GM23338 (cell line): ENCODE measurements at regions not wholly inside any gene's neighbourhood (a gene's known extent, or its start where the extent isn't known, plus 50 kb on each side); places are given as distances from the start of the nearest gene placed in this dataset.

ENCODE experiments used
- ATAC-seq: fragments of 200-7000 bp; cut with Tn5 transposase; 3 replicates; pipeline ENCODE4 v1.9.1; 2020
- DNase-seq: peaks from one replicate; pipeline ENCODE4 v3.0.0-alpha.2; 2015; ENCODE audit warnings: low spot score
- H2AFZ ChIP-seq: fragments of 200-600 bp; sonication (generic); 2 replicates; pipeline ENCODE4 v1.8.0; 2016; ENCODE audit warnings: antibody characterized with exemption, mild to moderate bottlenecking, moderate library complexity
- H3F3A ChIP-seq: fragments of 200-600 bp; sonication (generic); replicated peaks from 2 replicates; pipeline ENCODE4 v1.8.0; 2017; ENCODE audit warnings: antibody characterized with exemption, mixed run types, low read depth
- H3K27ac ChIP-seq: fragments of 200-600 bp; sonication (generic); 2 replicates; pipeline ENCODE4 v1.6.1; 2016; ENCODE audit warnings: low read depth
- H3K27me3 ChIP-seq: fragments of 200-600 bp; sonication (generic); 2 replicates; pipeline ENCODE4 v1.8.0; 2016; ENCODE audit warnings: mild to moderate bottlenecking, mixed run types, moderate library complexity; ENCODE audit not compliant: insufficient read depth
- H3K36me3 ChIP-seq: fragments of 200-600 bp; sonication (generic); 2 replicates; pipeline ENCODE4 v1.8.0; 2016; ENCODE audit warnings: mild to moderate bottlenecking; ENCODE audit not compliant: insufficient read depth
- H3K4me1 ChIP-seq: fragments of 200-600 bp; sonication (generic); 2 replicates; pipeline ENCODE4 v1.8.0; 2016; ENCODE audit warnings: mild to moderate bottlenecking, moderate library complexity; ENCODE audit not compliant: insufficient read depth
- H3K4me2 ChIP-seq: fragments of 200-600 bp; sonication (generic); 2 replicates; pipeline ENCODE4 v1.7.1; 2017; ENCODE audit warnings: mixed run types
- H3K4me3 ChIP-seq: fragments of 200-600 bp; sonication (generic); 2 replicates; pipeline ENCODE4 v1.6.1; 2016; ENCODE audit warnings: mixed run types
- H3K79me2 ChIP-seq: fragments of 200-600 bp; sonication (generic); replicated peaks from 2 replicates; pipeline ENCODE4 v1.8.0; 2017; ENCODE audit warnings: mild to moderate bottlenecking; ENCODE audit not compliant: insufficient read depth
- H3K9me2 ChIP-seq: fragments of 200-600 bp; sonication (generic); 2 replicates; pipeline ENCODE4 v1.8.0; 2017; ENCODE audit not compliant: insufficient read depth
- H4K20me1 ChIP-seq: fragments of 200-600 bp; sonication (generic); replicated peaks from 2 replicates; pipeline ENCODE4 v1.8.0; 2017; ENCODE audit warnings: mild to moderate bottlenecking; ENCODE audit not compliant: insufficient read depth
- H3K27ac Mint-ChIP-seq: 2 replicates; pipeline ENCODE4 v1.8.0; 2020; ENCODE audit warnings: inconsistent platforms, mild to moderate bottlenecking, moderate library complexity, mixed read lengths
- H3K27me3 Mint-ChIP-seq: 3 replicates; pipeline ENCODE4 v1.8.0; 2022; ENCODE audit warnings: low read depth, mild to moderate bottlenecking, moderate library complexity, mixed read lengths, inconsistent platforms; ENCODE audit not compliant: insufficient read depth, poor library complexity
- H3K36me3 Mint-ChIP-seq: 3 replicates; pipeline ENCODE4 v1.8.0; 2021; ENCODE audit warnings: low read depth, mild to moderate bottlenecking, inconsistent platforms, moderate library complexity, mixed read lengths
- H3K4me1 Mint-ChIP-seq: 3 replicates; pipeline ENCODE4 v1.8.0; 2020; ENCODE audit warnings: mild to moderate bottlenecking, inconsistent platforms, mixed read lengths
- H3K4me3 Mint-ChIP-seq: 3 replicates; pipeline ENCODE4 v1.8.0; 2021; ENCODE audit warnings: moderate library complexity, mild to moderate bottlenecking, inconsistent platforms, mixed read lengths
- H3K9me3 Mint-ChIP-seq: 3 replicates; pipeline ENCODE4 v1.8.0; 2020; ENCODE audit warnings: moderate library complexity, mild to moderate bottlenecking, inconsistent platforms, mixed read lengths
- CREB1 ChIP-seq: fragments of 250-450 bp; sonication (Bioruptor Pico); IDR thresholded peaks from 2 replicates; pipeline ENCODE4 v1.5.0; 2020; ENCODE audit warnings: low read depth, mild to moderate bottlenecking, moderate library complexity
- CTCF ChIP-seq, 2 experiments: fragments of 200-600 bp in 1 of 2; sonication (generic) in 1 of 2; conservative IDR thresholded peaks; 2 replicates each; pipeline versions ENCODE4 v1.5.1 to v1.6.1; 2016 to 2017; ENCODE audit warnings: antibody characterized with exemption in 2 of 2, low read depth in 2 of 2, mild to moderate bottlenecking in 2 of 2, moderate library complexity in 1 of 2
- ETS1 ChIP-seq: IDR thresholded peaks from 2 replicates; pipeline ENCODE4 v1.6.1; 2016; ENCODE audit warnings: antibody characterized with exemption
- EZH2 ChIP-seq: fragments of 200-600 bp; sonication (generic); IDR thresholded peaks from one replicate; pipeline ENCODE4 v1.8.0; 2017; ENCODE audit warnings: antibody characterized with exemption, mild to moderate bottlenecking, low read depth; ENCODE audit not compliant: unreplicated experiment
- EZH2phosphoT487 ChIP-seq: fragments of 200-600 bp; sonication (generic); IDR thresholded peaks from one replicate; pipeline ENCODE4 v1.8.1; 2018; ENCODE audit warnings: antibody characterized with exemption; ENCODE audit not compliant: unreplicated experiment
- JUNB ChIP-seq: IDR thresholded peaks from one replicate; pipeline ENCODE4 v1.6.1; 2016; ENCODE audit warnings: antibody characterized with exemption; ENCODE audit not compliant: unreplicated experiment
- NANOG ChIP-seq: IDR thresholded peaks from 2 replicates; pipeline ENCODE4 v1.6.1; 2016; ENCODE audit warnings: antibody characterized with exemption, borderline replicate concordance
- POLR2AphosphoS5 ChIP-seq: IDR thresholded peaks from 2 replicates; pipeline ENCODE4 v1.6.1; 2016; ENCODE audit warnings: antibody characterized with exemption, low read depth
- REST ChIP-seq: IDR thresholded peaks from one replicate; pipeline ENCODE4 v1.6.1; 2018; ENCODE audit warnings: antibody characterized with exemption; ENCODE audit not compliant: unreplicated experiment
- STAT1 ChIP-seq: IDR thresholded peaks from one replicate; pipeline ENCODE4 v1.6.1; 2016; ENCODE audit warnings: antibody characterized with exemption; ENCODE audit not compliant: unreplicated experiment
- ZNF114 ChIP-seq: fragments of 250-450 bp; sonication (Bioruptor Pico); IDR thresholded peaks from 2 replicates; pipeline ENCODE4 v1.5.0; 2020; ENCODE audit warnings: mild to moderate bottlenecking, moderate library complexity
- ZNF331 ChIP-seq: fragments of 250-450 bp; sonication (Bioruptor Pico); IDR thresholded peaks from 2 replicates; pipeline ENCODE4 v1.5.0; 2020; ENCODE audit warnings: low read depth, mild to moderate bottlenecking, moderate library complexity
- ZNF462 ChIP-seq: fragments of 250-450 bp; sonication (Bioruptor Pico); IDR thresholded peaks from 2 replicates; pipeline ENCODE4 v1.5.0; 2020; ENCODE audit warnings: mild to moderate bottlenecking, moderate library complexity

GRCh38 chr15:79378394-79379109 lies 53.6 kb upstream of the MINAR1 start:
- H3K4me1 ChIP-seq: peaks cover 1% of the 10 kb centered on the region
- ATAC-seq (no peak), DNase-seq (no peak)
- H3K27ac ChIP-seq: no peak overlapping the region
- H3K36me3 ChIP-seq: no peaks in the 10 kb centered on the region
- H3K9me2 ChIP-seq: peaks cover 11% of the 10 kb centered on the region
- peaks cover 6% of the 10 kb centered on the region for H3K9me3 Mint-ChIP-seq
- no peak overlapping the region for H3K4me2 ChIP-seq
- H3K27ac Mint-ChIP-seq: no peak overlapping the region
- H3K27me3 ChIP-seq: no peaks in the 10 kb centered on the region
- H3K4me1 Mint-ChIP-seq: peaks cover 13% of the 10 kb centered on the region
- no peaks in the 10 kb centered on the region for H3K79me2 ChIP-seq
- peaks cover 22% of the 10 kb centered on the region for H3K36me3 Mint-ChIP-seq
- no peak for TF ChIP-seq EZH2phosphoT487
- no peak for TF ChIP-seq ZNF462 (CRISPR knock-in tag)
- no peak for TF ChIP-seq JUNB
- TF ChIP-seq EZH2: no peak
- TF ChIP-seq CREB1 (CRISPR knock-in tag): no peak
- TF ChIP-seq ZNF331: no peak
- TF ChIP-seq STAT1: no peak
- TF ChIP-seq NANOG: no peak
- no peak for TF ChIP-seq ETS1
- TF ChIP-seq REST: no peak
- no peak for TF ChIP-seq CTCF (conservative IDR thresholded peaks at IDR 0.05; ENCODE audit: low read depth in 2 of 2)
- TF ChIP-seq POLR2AphosphoS5: no peak
- TF ChIP-seq ZNF114 (CRISPR knock-in tag): no peak
- H2AFZ ChIP-seq: no peak overlapping the region
- no peaks in the 10 kb centered on the region for H4K20me1 ChIP-seq
- H3K27me3 Mint-ChIP-seq: peaks cover 2% of the 10 kb centered on the region
- no peaks in the 10 kb centered on the region for H3F3A ChIP-seq
- H3K4me3 ChIP-seq: no peak overlapping the region
- H3K4me3 Mint-ChIP-seq: no peak overlapping the region
